ENCODE measurements at regions not wholly inside any gene's neighbourhood (a gene's known extent, or its start where the extent isn't known, plus 50 kb on each side); places are given as distances from the start of the nearest gene placed in this dataset.
"Not testable (repeated sequence)": the region's sequence is repeated elsewhere in the genome, so short reads cannot be mapped to it uniquely, and the experiment has no call there.

DNA sequence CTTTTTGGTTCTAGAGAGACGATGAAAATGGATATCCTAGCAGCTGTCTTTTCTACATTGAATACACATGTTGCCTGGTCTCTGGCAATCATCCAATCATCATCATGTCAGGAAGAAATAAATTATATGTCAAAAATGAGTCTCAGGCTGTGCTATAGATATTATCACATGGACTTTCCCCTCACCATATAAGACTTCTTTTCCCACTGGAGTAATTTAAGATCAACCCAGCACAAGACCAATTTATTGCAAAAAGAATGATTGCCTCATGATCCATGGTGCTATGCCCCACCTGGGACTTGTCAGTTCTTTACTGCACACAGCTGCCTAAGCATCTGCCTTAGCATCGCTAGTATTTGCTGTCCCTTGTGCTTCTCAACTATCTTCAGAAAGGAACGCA is 783.7 kb upstream of the TMEFF2 start:
- POLR2A ChIA-PET: no interaction called here
- H3K4me1 ChIP-seq (ENCODE audit: insufficient read depth, low read length): no peaks in the 10 kb centered on the region
- H3K27ac Mint-ChIP-seq: no peak overlapping the region

DNA sequence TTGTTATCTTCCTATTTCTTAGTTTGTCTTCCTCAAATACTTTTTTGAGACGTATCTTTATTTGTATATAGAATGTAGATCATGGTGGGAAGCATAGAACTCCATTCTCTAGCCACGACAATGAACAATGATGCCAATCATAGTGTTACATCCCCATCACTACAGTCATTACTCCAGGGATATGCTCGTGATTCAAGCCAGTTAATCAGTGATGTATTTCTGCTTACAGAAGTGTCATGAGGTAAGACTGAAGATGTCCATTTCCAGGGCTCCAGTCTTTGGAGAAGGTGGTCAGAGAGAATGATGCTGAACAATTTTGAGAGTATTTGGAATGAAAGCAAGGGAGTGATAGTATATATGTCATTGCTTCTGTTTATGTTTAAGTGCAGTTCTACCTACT is 777.2 kb upstream of the TMEFF2 start:
- H3K4me1 Mint-ChIP-seq: no peaks in the 10 kb centered on the region
- H3K4me3 Mint-ChIP-seq: no peak overlapping the region
- ChIA-PET POLR2A (no interaction called here), CTCF (no interaction called here)
- H3K9me3 Mint-ChIP-seq: peaks cover 0 to 8% (median 0%) of the 10 kb centered on the region in 5 donors
- no peaks in the 10 kb centered on the region for H3K27me3 ChIP-seq (ENCODE audit: insufficient read depth, low read length, poor library complexity, severe bottlenecking)
- no peaks in the 10 kb centered on the region for H3K4me1 ChIP-seq (ENCODE audit: insufficient read depth, low read length)
- no peak for DNase-seq
- H3K27ac ChIP-seq (ENCODE audit: low read depth, low read length): no peak overlapping the region
- no peaks in the 10 kb centered on the region for H3K9me3 ChIP-seq (ENCODE audit: low read length)
- no peak overlapping the region for H3K27ac Mint-ChIP-seq
- H3K36me3 Mint-ChIP-seq: no peaks in the 10 kb centered on the region
- no peaks in the 10 kb centered on the region for H3K36me3 ChIP-seq (ENCODE audit: insufficient read depth, low read length)
- no peak overlapping the region for H3K4me3 ChIP-seq (ENCODE audit: low read length)
- H3K27me3 Mint-ChIP-seq: no peaks in the 10 kb centered on the region

More for the DNA sequence above, 783.7 kb upstream of the TMEFF2 start:
- H3K36me3 ChIP-seq (ENCODE audit: insufficient read depth, low read length): no peaks in the 10 kb centered on the region
- Mint-ChIP-seq H3K27me3 (no peaks in the 10 kb centered on the region), H3K9me3 (peaks cover 0 to 4% (median 2%) of the 10 kb centered on the region in 5 donors), H3K36me3 (no peaks in the 10 kb centered on the region), H3K4me1 (no peaks in the 10 kb centered on the region), H3K4me3 (no peak overlapping the region)
- H3K27me3 ChIP-seq (ENCODE audit: insufficient read depth, low read length, poor library complexity, severe bottlenecking): no peaks in the 10 kb centered on the region
- H3K4me3 ChIP-seq (ENCODE audit: low read length): no peak overlapping the region
- H3K27ac ChIP-seq (ENCODE audit: low read depth, low read length): no peak overlapping the region
- no peaks in the 10 kb centered on the region for H3K9me3 ChIP-seq (ENCODE audit: low read length)
- CTCF ChIA-PET: no interaction called here
- no peak for DNase-seq

DNA sequence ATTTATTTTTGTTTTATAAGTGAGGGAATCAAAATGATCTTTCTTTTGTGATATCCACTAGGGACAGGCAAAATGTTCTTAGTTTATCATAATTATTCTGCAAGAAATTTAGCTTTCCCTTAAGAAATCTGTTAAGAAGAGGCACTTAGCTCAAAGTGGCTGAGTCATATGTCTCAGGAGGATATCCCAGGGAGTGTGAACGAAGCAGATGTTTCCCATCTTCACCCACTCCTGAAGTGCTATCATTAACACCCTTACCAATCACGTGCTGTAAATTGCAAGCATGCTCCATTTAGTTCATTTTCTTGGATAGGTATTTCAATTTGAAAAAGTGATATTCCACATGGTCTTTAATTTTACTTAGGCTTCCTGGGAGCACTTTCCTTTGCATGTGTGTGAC is 774.3 kb upstream of the TMEFF2 start:
- CTCF ChIA-PET: no interaction called here
- Mint-ChIP-seq H3K9me3 (peaks cover 0 to 4% (median 0%) of the 10 kb centered on the region in 5 donors), H3K27ac (no peak overlapping the region), H3K4me3 (no peak overlapping the region), H3K4me1 (no peaks in the 10 kb centered on the region), H3K27me3 (no peaks in the 10 kb centered on the region), H3K36me3 (no peaks in the 10 kb centered on the region)
- Histone ChIP-seq H3K9me3 (ENCODE audit: low read length) (no peaks in the 10 kb centered on the region), H3K36me3 (ENCODE audit: insufficient read depth, low read length) (no peaks in the 10 kb centered on the region), H3K27me3 (ENCODE audit: insufficient read depth, low read length, poor library complexity, severe bottlenecking) (no peaks in the 10 kb centered on the region), H3K4me1 (ENCODE audit: insufficient read depth, low read length) (no peaks in the 10 kb centered on the region), H3K27ac (ENCODE audit: low read depth, low read length) (no peak overlapping the region), H3K4me3 (ENCODE audit: low read length) (no peak overlapping the region)
- POLR2A ChIA-PET: no interaction called here
- no peak for DNase-seq

DNA sequence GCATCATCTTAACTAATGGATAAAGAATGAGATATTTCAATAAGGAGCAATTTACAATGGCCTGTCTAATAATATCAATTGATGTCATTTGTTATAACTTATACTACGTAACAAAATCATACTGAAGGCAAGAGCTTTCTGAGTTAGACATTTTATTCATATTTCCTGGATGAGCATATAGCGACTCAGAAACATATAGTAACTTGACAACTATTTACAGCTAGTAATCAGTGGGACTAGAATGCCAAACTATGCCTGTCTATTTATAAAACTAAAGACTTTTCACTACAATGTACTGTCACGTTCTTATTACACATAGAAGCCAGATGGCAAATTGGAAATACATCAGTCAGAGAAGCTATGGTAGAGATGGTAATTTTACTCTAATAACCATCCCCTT is 766.2 kb upstream of the TMEFF2 start:
- H3K4me1 Mint-ChIP-seq: no peaks in the 10 kb centered on the region
- CTCF ChIA-PET: no interaction called here
- H3K27ac ChIP-seq (ENCODE audit: low read depth, low read length): no peak overlapping the region
- DNase-seq: no peak
- no peaks in the 10 kb centered on the region for H3K36me3 Mint-ChIP-seq
- no peaks in the 10 kb centered on the region for H3K36me3 ChIP-seq (ENCODE audit: insufficient read depth, low read length)
- no peaks in the 10 kb centered on the region for H3K4me1 ChIP-seq (ENCODE audit: insufficient read depth, low read length)
- H3K27me3 ChIP-seq (ENCODE audit: insufficient read depth, low read length, poor library complexity, severe bottlenecking): no peaks in the 10 kb centered on the region
- POLR2A ChIA-PET: no interaction called here
- H3K4me3 ChIP-seq (ENCODE audit: low read length): no peak overlapping the region
- no peak overlapping the region for H3K4me3 Mint-ChIP-seq
- H3K9me3 Mint-ChIP-seq: peaks cover 0 to 2% (median 0%) of the 10 kb centered on the region in 5 donors
- no peak overlapping the region for H3K27ac Mint-ChIP-seq
- H3K9me3 ChIP-seq (ENCODE audit: low read length): no peaks in the 10 kb centered on the region
- no peaks in the 10 kb centered on the region for H3K27me3 Mint-ChIP-seq

DNA sequence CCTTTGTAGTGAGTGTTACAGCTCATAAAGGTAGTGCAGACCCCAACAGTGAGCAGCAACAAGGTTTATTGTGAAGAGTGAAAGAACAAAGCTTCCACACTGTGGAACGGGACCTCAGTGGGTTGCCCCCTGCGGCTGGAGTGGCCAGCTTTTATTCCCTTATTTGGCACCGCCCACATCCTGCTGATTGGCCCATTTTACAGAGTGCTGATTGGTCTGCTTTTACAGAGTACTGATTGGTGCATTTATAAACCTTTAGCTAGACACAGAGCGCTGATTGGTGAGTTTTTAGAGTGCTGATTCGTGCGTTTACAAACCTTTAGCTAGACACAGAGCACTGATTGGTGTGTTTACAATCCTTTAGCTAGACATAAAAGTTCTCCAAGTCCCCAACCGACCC is 763.9 kb upstream of the TMEFF2 start:
- H3K36me3 ChIP-seq (ENCODE audit: insufficient read depth, low read length); H3K4me1 Mint-ChIP-seq; H3K27ac Mint-ChIP-seq; H3K36me3 Mint-ChIP-seq; H3K27ac ChIP-seq (ENCODE audit: low read depth, low read length); H3K9me3 ChIP-seq (ENCODE audit: low read length); CTCF ChIA-PET; H3K27me3 ChIP-seq (ENCODE audit: insufficient read depth, low read length, poor library complexity, severe bottlenecking); POLR2A ChIA-PET; H3K4me1 ChIP-seq (ENCODE audit: insufficient read depth, low read length); DNase-seq; H3K4me3 ChIP-seq (ENCODE audit: low read length); H3K4me3 Mint-ChIP-seq; H3K27me3 Mint-ChIP-seq; H3K9me3 Mint-ChIP-seq: not testable (repeated sequence)

DNA sequence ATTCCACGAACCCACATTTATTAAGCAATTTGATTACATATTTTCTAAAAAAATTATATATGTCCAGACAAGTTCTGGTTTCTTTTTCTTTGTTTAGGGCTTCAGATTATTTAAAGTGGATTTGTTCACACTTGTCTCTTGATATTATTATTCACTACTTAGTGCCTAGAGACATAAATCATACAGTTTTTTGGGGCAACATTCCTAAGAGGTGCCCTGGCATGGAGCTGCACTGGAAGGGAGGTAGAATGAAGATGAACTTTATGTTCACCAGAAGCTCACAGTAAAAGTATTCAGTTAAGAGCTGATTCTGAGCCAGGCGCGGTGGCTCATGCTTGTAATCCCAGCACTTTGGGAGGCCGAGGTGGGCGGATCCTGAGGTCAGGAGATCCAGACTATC is 762.7 kb upstream of the TMEFF2 start:
- no peaks in the 10 kb centered on the region for H3K27me3 ChIP-seq (ENCODE audit: insufficient read depth, low read length, poor library complexity, severe bottlenecking)
- no peak for DNase-seq
- ChIA-PET CTCF (interaction anchor here (0.6 kb wide), 1 partner anchor 32 kb away, joined by 3 read pairs; no protein-coding TSS in a partner anchor), POLR2A (no interaction called here)
- Mint-ChIP-seq H3K27ac (no peak overlapping the region), H3K9me3 (peaks cover 0 to 2% (median 0%) of the 10 kb centered on the region in 5 donors), H3K36me3 (no peaks in the 10 kb centered on the region), H3K27me3 (no peaks in the 10 kb centered on the region), H3K4me3 (no peak overlapping the region), H3K4me1 (no peaks in the 10 kb centered on the region)
- no peaks in the 10 kb centered on the region for H3K36me3 ChIP-seq (ENCODE audit: insufficient read depth, low read length)
- H3K4me3 ChIP-seq (ENCODE audit: low read length): no peak overlapping the region
- no peaks in the 10 kb centered on the region for H3K9me3 ChIP-seq (ENCODE audit: low read length)
- H3K27ac ChIP-seq (ENCODE audit: low read depth, low read length): no peak overlapping the region
- no peaks in the 10 kb centered on the region for H3K4me1 ChIP-seq (ENCODE audit: insufficient read depth, low read length)

DNA sequence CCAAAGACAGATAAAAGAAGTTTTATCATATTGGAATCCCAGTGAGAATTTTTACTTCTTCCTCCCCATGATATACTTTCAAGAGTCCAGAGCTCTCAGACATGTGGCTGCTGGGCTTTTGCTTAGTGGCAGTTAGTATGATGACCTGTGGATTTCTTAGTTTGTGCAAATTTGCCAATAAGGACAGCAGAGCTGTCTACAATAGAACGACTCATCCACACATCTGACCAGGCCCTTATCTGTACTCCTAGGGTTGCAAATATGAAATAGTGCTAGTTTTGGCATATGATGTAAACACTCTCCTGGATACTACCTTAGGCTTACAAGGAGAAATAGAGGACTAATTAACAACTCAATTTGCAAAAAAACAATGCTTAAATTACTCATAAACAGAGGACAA is 758.4 kb upstream of the TMEFF2 start:
- H3K4me1 Mint-ChIP-seq: no peaks in the 10 kb centered on the region
- H3K36me3 Mint-ChIP-seq: no peaks in the 10 kb centered on the region
- Histone ChIP-seq H3K4me3 (ENCODE audit: low read length) (no peak overlapping the region), H3K27ac (ENCODE audit: low read depth, low read length) (no peak overlapping the region), H3K4me1 (ENCODE audit: insufficient read depth, low read length) (no peaks in the 10 kb centered on the region), H3K27me3 (ENCODE audit: insufficient read depth, low read length, poor library complexity, severe bottlenecking) (no peaks in the 10 kb centered on the region), H3K36me3 (ENCODE audit: insufficient read depth, low read length) (no peaks in the 10 kb centered on the region), H3K9me3 (ENCODE audit: low read length) (no peaks in the 10 kb centered on the region)
- ChIA-PET CTCF (no interaction called here), POLR2A (no interaction called here)
- H3K27ac Mint-ChIP-seq: no peak overlapping the region
- peaks cover 0 to 2% (median 0%) of the 10 kb centered on the region in 5 donors for H3K9me3 Mint-ChIP-seq
- DNase-seq: no peak
- H3K4me3 Mint-ChIP-seq: no peak overlapping the region
- H3K27me3 Mint-ChIP-seq: no peaks in the 10 kb centered on the region

DNA sequence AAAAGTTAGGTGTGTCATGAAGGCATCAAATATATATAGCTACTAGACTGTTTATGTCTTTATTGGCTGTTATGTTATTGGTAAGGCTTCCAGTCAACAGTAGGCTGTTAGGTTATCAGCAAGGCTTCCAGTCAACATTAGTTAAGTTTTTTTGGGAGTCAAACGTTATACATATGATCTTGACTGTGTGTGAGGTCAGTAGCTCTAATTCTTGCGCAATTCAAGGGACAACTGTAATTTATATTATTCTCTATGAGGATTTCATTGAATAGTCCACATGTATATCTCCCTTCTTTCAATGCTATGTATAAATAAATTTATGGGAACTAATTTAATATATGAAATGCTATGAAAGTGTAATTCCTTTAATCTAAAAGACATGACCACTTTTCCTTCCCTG is 757.5 kb upstream of the TMEFF2 start:
- POLR2A ChIA-PET: no interaction called here
- no peaks in the 10 kb centered on the region for H3K36me3 ChIP-seq (ENCODE audit: insufficient read depth, low read length)
- H3K27ac ChIP-seq (ENCODE audit: low read depth, low read length): no peak overlapping the region
- H3K9me3 ChIP-seq (ENCODE audit: low read length): no peaks in the 10 kb centered on the region
- Mint-ChIP-seq H3K36me3 (no peaks in the 10 kb centered on the region), H3K4me3 (no peak overlapping the region), H3K9me3 (peaks cover 0 to 2% (median 0%) of the 10 kb centered on the region in 5 donors), H3K4me1 (no peaks in the 10 kb centered on the region), H3K27ac (no peak overlapping the region), H3K27me3 (no peaks in the 10 kb centered on the region)
- no peak for DNase-seq
- CTCF ChIA-PET: no interaction called here
- H3K4me1 ChIP-seq (ENCODE audit: insufficient read depth, low read length): no peaks in the 10 kb centered on the region
- H3K27me3 ChIP-seq (ENCODE audit: insufficient read depth, low read length, poor library complexity, severe bottlenecking): no peaks in the 10 kb centered on the region
- H3K4me3 ChIP-seq (ENCODE audit: low read length): no peak overlapping the region

DNA sequence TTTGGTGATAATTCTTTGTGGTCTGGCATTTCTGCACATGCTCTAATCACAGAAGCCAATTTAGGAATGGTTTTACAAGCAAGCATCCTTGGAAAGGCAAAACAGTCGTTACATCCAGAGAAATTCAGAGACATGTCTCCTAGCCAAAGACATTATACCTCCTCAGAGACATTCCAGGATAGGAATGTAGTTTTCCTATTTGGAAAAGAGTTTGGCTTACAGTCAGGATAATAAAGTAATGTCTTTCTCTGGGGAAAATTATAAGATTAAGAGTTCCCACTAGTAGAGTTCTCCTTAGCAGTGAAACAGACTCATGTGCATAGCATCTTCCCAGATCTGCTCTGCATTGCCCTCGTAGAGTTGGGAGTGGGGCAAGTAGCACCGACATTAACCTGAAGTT is 753.6 kb upstream of the TMEFF2 start:
- Mint-ChIP-seq H3K27me3 (no peaks in the 10 kb centered on the region), H3K9me3 (peaks cover 0 to 6% (median 0%) of the 10 kb centered on the region in 5 donors), H3K4me1 (no peaks in the 10 kb centered on the region), H3K4me3 (no peak overlapping the region), H3K27ac (no peak overlapping the region), H3K36me3 (no peaks in the 10 kb centered on the region)
- Histone ChIP-seq H3K4me1 (ENCODE audit: insufficient read depth, low read length) (no peaks in the 10 kb centered on the region), H3K27ac (ENCODE audit: low read depth, low read length) (no peak overlapping the region), H3K9me3 (ENCODE audit: low read length) (no peaks in the 10 kb centered on the region), H3K4me3 (ENCODE audit: low read length) (no peak overlapping the region), H3K27me3 (ENCODE audit: insufficient read depth, low read length, poor library complexity, severe bottlenecking) (no peaks in the 10 kb centered on the region), H3K36me3 (ENCODE audit: insufficient read depth, low read length) (no peaks in the 10 kb centered on the region)
- ChIA-PET POLR2A (no interaction called here), CTCF (no interaction called here)
- DNase-seq: no peak
